Parathyroid adenoma (tissue), 2 donors: ENCODE measurements at regions not wholly inside any gene's neighbourhood (a gene's known extent, or its start where the extent isn't known, plus 50 kb on each side); places are given as distances from the start of the nearest gene placed in this dataset.

Source experiments
- H2AFZ ChIP-seq: fragments of 300-600 bp; sonication (generic); one replicate; pipeline ENCODE4 v1.7.0; 2017; ENCODE audit warnings: antibody characterized with exemption, mild to moderate bottlenecking
- H3K27ac ChIP-seq: fragments of 300-600 bp; sonication (generic); one replicate; pipeline ENCODE4 v1.7.0; 2017
- H3K27me3 ChIP-seq: fragments of 300-600 bp; sonication (generic); one replicate; pipeline ENCODE4 v1.7.0; 2017; ENCODE audit warnings: low read length; ENCODE audit not compliant: control insufficient read depth, insufficient read depth
- H3K36me3 ChIP-seq: fragments of 300-600 bp; sonication (generic); one replicate; pipeline ENCODE4 v1.7.0; 2017; ENCODE audit warnings: low read length; ENCODE audit not compliant: control insufficient read depth, insufficient read depth
- H3K4me1 ChIP-seq: fragments of 300-600 bp; sonication (generic); one replicate; pipeline ENCODE4 v1.7.0; 2017; ENCODE audit warnings: control low read depth
- H3K4me2 ChIP-seq: fragments of 300-600 bp; sonication (generic); one replicate; pipeline ENCODE4 v1.7.0; 2017; ENCODE audit warnings: low read length
- H3K4me3 ChIP-seq: fragments of 300-600 bp; sonication (generic); one replicate; pipeline ENCODE4 v1.7.0; 2017; ENCODE audit warnings: low read depth, low read length
- H3K79me2 ChIP-seq: fragments of 300-600 bp; sonication (generic); one replicate; pipeline ENCODE4 v1.7.0; 2017; ENCODE audit warnings: control low read depth
- H3K9ac ChIP-seq: fragments of 300-600 bp; sonication (generic); one replicate; pipeline ENCODE4 v1.7.0; 2017; ENCODE audit warnings: mild to moderate bottlenecking
- H3K9me3 ChIP-seq: fragments of 300-600 bp; sonication (generic); one replicate; pipeline ENCODE4 v1.7.0; 2017; ENCODE audit warnings: low read length; ENCODE audit not compliant: control insufficient read depth
- CTCF ChIP-seq: fragments of 300-600 bp; sonication (generic); IDR thresholded peaks from one replicate; pipeline ENCODE4 v1.7.0; 2017; ENCODE audit warnings: antibody characterized with exemption, mild to moderate bottlenecking
- donor health status: primary hyperparathyroidism.

- Histone ChIP-seq H3K27ac (no peak overlapping the region), H3K4me3 (no peak overlapping the region)
Measured at GRCh38 chr2:220936641-220937197, 635.4 kb downstream of the EPHA4 start.

GRCh38 chr2:220937245-220937644, 634.9 kb downstream of the EPHA4 start:
- no peak overlapping the region for H3K27ac ChIP-seq
- H3K4me1 ChIP-seq: no peaks in the 10 kb centered on the region
- no peak overlapping the region for H2AFZ ChIP-seq
- no peak for TF ChIP-seq CTCF
- H3K4me3 ChIP-seq: no peak overlapping the region
- no peaks in the 10 kb centered on the region for H3K9me3 ChIP-seq
- H3K4me2 ChIP-seq: no peak overlapping the region
- H3K36me3 ChIP-seq: no peaks in the 10 kb centered on the region
- no peaks in the 10 kb centered on the region for H3K27me3 ChIP-seq
- no peaks in the 10 kb centered on the region for H3K79me2 ChIP-seq
- no peak overlapping the region for H3K9ac ChIP-seq

More at GRCh38 chr2:220936641-220937197, 635.4 kb downstream of the EPHA4 start:
- no peak overlapping the region for H3K9ac ChIP-seq
- no peaks in the 10 kb centered on the region for H3K36me3 ChIP-seq
- no peak for TF ChIP-seq CTCF
- H3K4me1 ChIP-seq: no peaks in the 10 kb centered on the region
- H3K79me2 ChIP-seq: no peaks in the 10 kb centered on the region
- H3K9me3 ChIP-seq: no peaks in the 10 kb centered on the region
- H2AFZ ChIP-seq: no peak overlapping the region
- no peak overlapping the region for H3K4me2 ChIP-seq
- no peaks in the 10 kb centered on the region for H3K27me3 ChIP-seq

- H3K9me3 ChIP-seq: no peaks in the 10 kb centered on the region
- H3K27me3 ChIP-seq: no peaks in the 10 kb centered on the region
- TF ChIP-seq CTCF: no peak
Measured at GRCh38 chr2:220940646-220941045, 631.5 kb downstream of the EPHA4 start.

GRCh38 chr2:220941683-220942082, 630.4 kb downstream of the EPHA4 start:
- Histone ChIP-seq H3K36me3 (no peaks in the 10 kb centered on the region), H3K4me2 (no peak overlapping the region), H3K9me3 (no peaks in the 10 kb centered on the region), H3K79me2 (no peaks in the 10 kb centered on the region), H3K27ac (no peak overlapping the region), H3K4me1 (no peaks in the 10 kb centered on the region), H3K27me3 (no peaks in the 10 kb centered on the region), H2AFZ (no peak overlapping the region), H3K4me3 (no peak overlapping the region), H3K9ac (no peak overlapping the region)
- no peak for TF ChIP-seq CTCF

More at GRCh38 chr2:220940646-220941045, 631.5 kb downstream of the EPHA4 start:
- H3K4me1 ChIP-seq: no peaks in the 10 kb centered on the region
- no peak overlapping the region for H3K4me2 ChIP-seq
- H3K36me3 ChIP-seq: no peaks in the 10 kb centered on the region
- no peak overlapping the region for H2AFZ ChIP-seq
- H3K27ac ChIP-seq: no peak overlapping the region
- no peak overlapping the region for H3K9ac ChIP-seq
- H3K79me2 ChIP-seq: no peaks in the 10 kb centered on the region
- H3K4me3 ChIP-seq: no peak overlapping the region

- Histone ChIP-seq H3K79me2 (no peaks in the 10 kb centered on the region), H3K9ac (no peak overlapping the region), H3K4me1 (no peaks in the 10 kb centered on the region), H3K36me3 (no peaks in the 10 kb centered on the region), H3K27me3 (no peaks in the 10 kb centered on the region), H3K9me3 (no peaks in the 10 kb centered on the region), H3K4me3 (no peak overlapping the region), H2AFZ (no peak overlapping the region), H3K4me2 (no peak overlapping the region), H3K27ac (no peak overlapping the region)
- no peak for TF ChIP-seq CTCF
Measured at GRCh38 chr2:220946552-220946951, 625.6 kb downstream of the EPHA4 start.
